HepG2 (cell line): ENCODE measurements at regions not wholly inside any gene's neighbourhood (a gene's known extent, or its start where the extent isn't known, plus 50 kb on each side); places are given as distances from the start of the nearest gene placed in this dataset.
A peak's percentile ranks its signal among the peaks of the same experiment; 100 is the strongest.

Experiments
- HMGXB4 ChIP-seq, 2 experiments: sonication (generic) in 1 of 2; formaldehyde crosslinking in 1 of 2; IDR thresholded peaks; 2 replicates each; pipeline versions ENCODE4 v1.4.0 to v1.6.1; 2018 to 2020; ENCODE audit warnings: missing genetic modification reagents in 2 of 2, borderline replicate concordance in 1 of 2, low read depth in 1 of 2, mild to moderate bottlenecking in 1 of 2, missing biosample characterization in 1 of 2
- STAG1 ChIP-seq: sonication (generic); formaldehyde crosslinking; IDR thresholded peaks from 2 replicates; pipeline ENCODE4 v1.4.0; 2020; ENCODE audit warnings: missing genetic modification reagents
- TGIF2 ChIP-seq: IDR thresholded peaks from 2 replicates; pipeline ENCODE4 v1.6.1; 2016; ENCODE audit warnings: control low read depth, missing compliant biosample characterization
- ZBTB4 ChIP-seq: sonication (generic); formaldehyde crosslinking; IDR thresholded peaks from 2 replicates; pipeline ENCODE4 v1.4.0; 2020; ENCODE audit warnings: missing genetic modification reagents, mild to moderate bottlenecking, borderline replicate concordance
- ZKSCAN1 ChIP-seq: fragments of 150-350 bp; IDR thresholded peaks from 2 replicates; pipeline ENCODE4 v1.6.1; 2014; ENCODE audit warnings: low read length
- ZNF18 ChIP-seq: sonication (generic); formaldehyde crosslinking; IDR thresholded peaks from 2 replicates; pipeline ENCODE4 v1.8.0; 2022; ENCODE audit warnings: mild to moderate bottlenecking, missing genetic modification reagents; ENCODE audit not compliant: insufficient replicate concordance
- ZNF205 ChIP-seq: IDR thresholded peaks from 2 replicates; pipeline ENCODE4 v1.6.1; 2018; ENCODE audit warnings: missing biosample characterization, missing genetic modification reagents

GRCh38 chr2:10188211-10188610 lies 65.7 kb downstream of the RRM2 start (continued):
- TF ChIP-seq ZNF18 (CRISPR knock-in tag): no peak
- 0 out of 2 replicates have a peak, but pooled peaks have one; percentile 19 for TF ChIP-seq ZKSCAN1
- 0 out of 2 replicates have a peak, but pooled peaks have one; percentile 25 for TF ChIP-seq TGIF2 (CRISPR knock-in tag)
- no peak for TF ChIP-seq ZNF205 (CRISPR knock-in tag)
- TF ChIP-seq STAG1 (CRISPR knock-in tag): peak; percentile 79
- TF ChIP-seq HMGXB4 (CRISPR knock-in tag; IDR thresholded peaks at IDR 0.05; ENCODE audit: borderline replicate concordance in 1 of 2, low read depth in 1 of 2): peak; percentile 55 to 89
- TF ChIP-seq ZBTB4 (CRISPR knock-in tag): 0 out of 2 replicates have a peak, but pooled peaks have one; percentile 22
